ENCODE measurements at regions not wholly inside any gene's neighbourhood (a gene's known extent, or its start where the extent isn't known, plus 50 kb on each side); places are given as distances from the start of the nearest gene placed in this dataset.
"Not testable (repeated sequence)": the region's sequence is repeated elsewhere in the genome, so short reads cannot be mapped to it uniquely, and the experiment has no call there.

DNA sequence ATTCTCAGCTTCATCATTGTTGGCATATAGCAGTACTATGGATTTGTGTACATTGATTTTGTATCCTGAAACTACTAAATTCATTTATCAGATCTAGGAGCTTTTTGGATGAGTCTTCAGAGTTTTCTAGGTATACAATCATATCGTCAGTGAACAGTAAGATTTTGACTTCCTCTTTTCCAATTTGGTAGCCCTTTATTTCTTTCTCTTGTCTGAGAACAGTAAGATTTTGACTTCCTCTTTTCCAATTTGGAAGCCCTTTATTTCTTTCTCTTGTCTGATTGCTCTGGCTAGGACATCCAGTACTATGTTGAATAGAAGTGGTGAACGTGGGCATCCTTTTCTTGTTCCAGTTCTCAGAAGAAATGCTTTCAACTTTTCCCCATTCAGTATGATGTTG, 140.4 kb upstream of the B3GAT2 start:
- ATAC-seq (ENCODE audit: low FRiP score); DNase-seq; H3K4me1 ChIP-seq (ENCODE audit: control insufficient read depth in 1 of 2, insufficient read depth in 2 of 2, low read length in 2 of 2); H3K27ac ChIP-seq (ENCODE audit: low read depth in 1 of 2, low read length in 2 of 2); H3K27me3 ChIP-seq (ENCODE audit: control insufficient read depth in 1 of 2, insufficient read depth in 2 of 2, low read length in 1 of 2); H3K36me3 ChIP-seq (ENCODE audit: control insufficient read depth in 1 of 2, insufficient read depth in 2 of 2, low read length in 1 of 2); intact Hi-C loops (cut with DNase I); H3K4me3 ChIP-seq (ENCODE audit: low read length in 2 of 2); H3K9me3 ChIP-seq (ENCODE audit: control insufficient read depth, low read length): not testable (repeated sequence)
- 79 to 80% methylated on average over 2 of the region's 2 CpGs for WGBS, 2 donors

- ATAC-seq (ENCODE audit: low FRiP score) (no peak), DNase-seq (no peak)
- Histone ChIP-seq H3K27me3 (ENCODE audit: control insufficient read depth in 1 of 2, insufficient read depth in 2 of 2, low read length in 1 of 2) (no peaks in the 10 kb centered on the region), H3K36me3 (ENCODE audit: control insufficient read depth in 1 of 2, insufficient read depth in 2 of 2, low read length in 1 of 2) (no peaks in the 10 kb centered on the region), H3K27ac (ENCODE audit: low read depth in 1 of 2, low read length in 2 of 2) (no peak overlapping the region), H3K4me1 (ENCODE audit: control insufficient read depth in 1 of 2, insufficient read depth in 2 of 2, low read length in 2 of 2) (no peaks in the 10 kb centered on the region), H3K9me3 (ENCODE audit: control insufficient read depth, low read length) (peaks cover 2% of the 10 kb centered on the region), H3K4me3 (ENCODE audit: low read length in 2 of 2) (no peak overlapping the region)
- intact Hi-C loops (cut with DNase I), result no loop called here
- 64 to 65% methylated on average over 1 of the region's 1 CpG for WGBS, 2 donors
Measured at GRCh38 chr6:71099649-71100048, 142.8 kb upstream of the B3GAT2 start.

GRCh38 chr6:71103130-71103529, 146.3 kb upstream of the B3GAT2 start:
- Histone ChIP-seq H3K9me3 (ENCODE audit: control insufficient read depth, low read length) (peaks cover 2% of the 10 kb centered on the region), H3K36me3 (ENCODE audit: control insufficient read depth in 1 of 2, insufficient read depth in 2 of 2, low read length in 1 of 2) (no peaks in the 10 kb centered on the region), H3K4me3 (ENCODE audit: low read length in 2 of 2) (no peak overlapping the region), H3K27ac (ENCODE audit: low read depth in 1 of 2, low read length in 2 of 2) (no peak overlapping the region), H3K27me3 (ENCODE audit: control insufficient read depth in 1 of 2, insufficient read depth in 2 of 2, low read length in 1 of 2) (no peaks in the 10 kb centered on the region), H3K4me1 (ENCODE audit: control insufficient read depth in 1 of 2, insufficient read depth in 2 of 2, low read length in 2 of 2) (peaks cover 2 to 12% of the 10 kb centered on the region in 2 donors)
- DNase-seq, result no peak
- 79 to 86% methylated on average over 2 of the region's 2 CpGs for WGBS, 2 donors
- intact Hi-C loops (cut with DNase I), result no loop called here
- ATAC-seq (ENCODE audit: low FRiP score), result no peak

- intact Hi-C loops (cut with DNase I), result no loop called here
- H3K27ac ChIP-seq (ENCODE audit: low read depth in 1 of 2, low read length in 2 of 2), result no peak overlapping the region
- DNase-seq, result no peak
- peaks cover 2% of the 10 kb centered on the region for H3K9me3 ChIP-seq (ENCODE audit: control insufficient read depth, low read length)
- H3K27me3 ChIP-seq (ENCODE audit: control insufficient read depth in 1 of 2, insufficient read depth in 2 of 2, low read length in 1 of 2), result no peaks in the 10 kb centered on the region
- WGBS, 2 donors, result 93 to 97% methylated on average over 1 of the region's 1 CpG
- ATAC-seq (ENCODE audit: low FRiP score), result no peak
- no peak overlapping the region for H3K4me3 ChIP-seq (ENCODE audit: low read length in 2 of 2)
- H3K4me1 ChIP-seq (ENCODE audit: control insufficient read depth in 1 of 2, insufficient read depth in 2 of 2, low read length in 2 of 2), result peaks cover 2 to 12% of the 10 kb centered on the region in 2 donors
- no peaks in the 10 kb centered on the region for H3K36me3 ChIP-seq (ENCODE audit: control insufficient read depth in 1 of 2, insufficient read depth in 2 of 2, low read length in 1 of 2)
Measured at GRCh38 chr6:71103641-71104040, 146.8 kb upstream of the B3GAT2 start.

DNA sequence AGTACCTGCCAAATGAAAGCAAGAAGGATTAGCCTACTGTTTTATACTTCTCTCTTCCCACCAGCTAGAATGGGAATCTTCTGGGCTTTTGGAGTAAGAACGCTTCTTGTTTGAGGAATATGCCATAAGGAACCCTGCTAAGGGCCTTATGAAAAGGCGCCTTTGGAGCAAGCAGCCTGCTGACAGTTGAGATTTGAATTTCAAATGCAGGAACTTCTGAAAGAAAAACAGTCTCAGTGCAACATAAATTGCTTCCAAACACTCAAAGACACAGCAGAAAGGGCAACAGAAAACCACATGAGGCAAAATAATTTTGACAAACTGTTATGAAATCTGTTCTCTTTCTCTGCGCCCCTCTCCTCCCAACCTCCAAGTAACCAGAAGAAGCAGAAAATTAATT, 149.4 kb upstream of the B3GAT2 start:
- Histone ChIP-seq H3K4me3 (ENCODE audit: low read length in 2 of 2) (no peak overlapping the region), H3K4me1 (ENCODE audit: control insufficient read depth in 1 of 2, insufficient read depth in 2 of 2, low read length in 2 of 2) (peaks cover 2 to 12% of the 10 kb centered on the region in 2 donors), H3K36me3 (ENCODE audit: control insufficient read depth in 1 of 2, insufficient read depth in 2 of 2, low read length in 1 of 2) (no peaks in the 10 kb centered on the region), H3K27ac (ENCODE audit: low read depth in 1 of 2, low read length in 2 of 2) (peak overlapping the region in 1 of 2 donors; percentile 71), H3K27me3 (ENCODE audit: control insufficient read depth in 1 of 2, insufficient read depth in 2 of 2, low read length in 1 of 2) (no peaks in the 10 kb centered on the region), H3K9me3 (ENCODE audit: control insufficient read depth, low read length) (no peaks in the 10 kb centered on the region)
- no peak for ATAC-seq (ENCODE audit: low FRiP score)
- intact Hi-C loops (cut with DNase I), result no loop called here
- WGBS, 2 donors, result 82 to 84% methylated on average over 3 of the region's 3 CpGs
- DNase-seq, result no peak

- H3K9me3 ChIP-seq (ENCODE audit: control insufficient read depth, low read length), result no peaks in the 10 kb centered on the region
- WGBS, 2 donors, result 0 to 2% methylated on average over 6 of the region's 6 CpGs
- DNase-seq, result no peak
- peak; percentile 77 for ATAC-seq (ENCODE audit: low FRiP score)
- H3K36me3 ChIP-seq (ENCODE audit: control insufficient read depth in 1 of 2, insufficient read depth in 2 of 2, low read length in 1 of 2), result no peaks in the 10 kb centered on the region
- H3K27ac ChIP-seq (ENCODE audit: low read depth in 1 of 2, low read length in 2 of 2), result peak overlapping the region in 1 of 2 donors; percentile 52
- H3K27me3 ChIP-seq (ENCODE audit: control insufficient read depth in 1 of 2, insufficient read depth in 2 of 2, low read length in 1 of 2), result no peaks in the 10 kb centered on the region
- intact Hi-C loops (cut with DNase I), result no loop called here
- H3K4me1 ChIP-seq (ENCODE audit: control insufficient read depth in 1 of 2, insufficient read depth in 2 of 2, low read length in 2 of 2), result peaks cover 2 to 12% of the 10 kb centered on the region in 2 donors
- peak overlapping the region; percentile 4 to 62 for H3K4me3 ChIP-seq (ENCODE audit: low read length in 2 of 2)
Measured at GRCh38 chr6:71107911-71108420, 151.1 kb upstream of the B3GAT2 start.

DNA sequence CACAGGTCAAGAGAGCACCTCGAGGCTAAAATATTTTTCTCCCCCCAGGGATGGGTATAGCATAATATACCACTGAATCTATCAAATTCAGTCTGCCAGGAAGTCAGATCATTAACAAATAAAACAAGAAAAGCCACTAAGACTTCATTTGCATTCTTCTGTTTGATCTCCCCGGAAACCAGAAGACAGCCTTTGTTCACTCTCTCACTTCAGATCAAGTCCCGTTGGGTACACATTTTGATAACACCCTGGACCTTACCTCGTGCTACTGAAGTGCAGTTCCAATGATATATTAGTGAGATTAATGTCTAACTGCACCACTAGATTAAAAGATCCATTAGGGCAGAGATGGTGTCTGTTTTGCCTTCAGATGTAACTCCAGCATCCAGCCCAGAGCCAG, 157.7 kb upstream of the B3GAT2 start:
- no peaks in the 10 kb centered on the region for H3K36me3 ChIP-seq (ENCODE audit: control insufficient read depth in 1 of 2, insufficient read depth in 2 of 2, low read length in 1 of 2)
- H3K4me3 ChIP-seq (ENCODE audit: low read length in 2 of 2), result no peak overlapping the region
- no peak overlapping the region for H3K27ac ChIP-seq (ENCODE audit: low read depth in 1 of 2, low read length in 2 of 2)
- no peaks in the 10 kb centered on the region for H3K4me1 ChIP-seq (ENCODE audit: control insufficient read depth in 1 of 2, insufficient read depth in 2 of 2, low read length in 2 of 2)
- H3K9me3 ChIP-seq (ENCODE audit: control insufficient read depth, low read length), result no peaks in the 10 kb centered on the region
- WGBS, 2 donors, result 36 to 37% methylated on average over 4 of the region's 4 CpGs
- intact Hi-C loops (cut with DNase I), result no loop called here
- ATAC-seq (ENCODE audit: low FRiP score) (no peak), DNase-seq (no peak)
- peaks cover 0 to 1% of the 10 kb centered on the region in 2 donors for H3K27me3 ChIP-seq (ENCODE audit: control insufficient read depth in 1 of 2, insufficient read depth in 2 of 2, low read length in 1 of 2)

- no peak for DNase-seq
- H3K36me3 ChIP-seq (ENCODE audit: control insufficient read depth in 1 of 2, insufficient read depth in 2 of 2, low read length in 1 of 2), result no peaks in the 10 kb centered on the region
- intact Hi-C loops (cut with DNase I), result no loop called here
- no peaks in the 10 kb centered on the region for H3K4me1 ChIP-seq (ENCODE audit: control insufficient read depth in 1 of 2, insufficient read depth in 2 of 2, low read length in 2 of 2)
- H3K27ac ChIP-seq (ENCODE audit: low read depth in 1 of 2, low read length in 2 of 2), result no peak overlapping the region
- H3K27me3 ChIP-seq (ENCODE audit: control insufficient read depth in 1 of 2, insufficient read depth in 2 of 2, low read length in 1 of 2), result peaks cover 0 to 1% of the 10 kb centered on the region in 2 donors
- H3K4me3 ChIP-seq (ENCODE audit: low read length in 2 of 2), result no peak overlapping the region
- H3K9me3 ChIP-seq (ENCODE audit: control insufficient read depth, low read length), result no peaks in the 10 kb centered on the region
- ATAC-seq (ENCODE audit: low FRiP score), result no peak
Measured at GRCh38 chr6:71114986-71115385, 158.1 kb upstream of the B3GAT2 start.

- no peak overlapping the region for H3K27ac ChIP-seq (ENCODE audit: low read depth in 1 of 2, low read length in 2 of 2)
- H3K27me3 ChIP-seq (ENCODE audit: control insufficient read depth in 1 of 2, insufficient read depth in 2 of 2, low read length in 1 of 2), result no peaks in the 10 kb centered on the region
- H3K9me3 ChIP-seq (ENCODE audit: control insufficient read depth, low read length), result peaks cover 2% of the 10 kb centered on the region
- no peaks in the 10 kb centered on the region for H3K4me1 ChIP-seq (ENCODE audit: control insufficient read depth in 1 of 2, insufficient read depth in 2 of 2, low read length in 2 of 2)
- no peak for ATAC-seq (ENCODE audit: low FRiP score)
- intact Hi-C loops (cut with DNase I), result no loop called here
- WGBS, 2 donors, result 39 to 44% methylated on average over 1 of the region's 1 CpG
- DNase-seq, result no peak
- no peaks in the 10 kb centered on the region for H3K36me3 ChIP-seq (ENCODE audit: control insufficient read depth in 1 of 2, insufficient read depth in 2 of 2, low read length in 1 of 2)
- no peak overlapping the region for H3K4me3 ChIP-seq (ENCODE audit: low read length in 2 of 2)
Measured at GRCh38 chr6:71119560-71119959, 162.7 kb upstream of the B3GAT2 start.
